Natural killer cell (primary cell): ENCODE measurements at regions not wholly inside any gene's neighbourhood (a gene's known extent, or its start where the extent isn't known, plus 50 kb on each side); places are given as distances from the start of the nearest gene placed in this dataset.

Experiments
- ATAC-seq, 3 donors: fragments of 150-1000 bp in 2 of 3; fragments of 200-7000 bp in 1 of 3; cut with Tn5 transposase; 1 replicate in 1 of 3; 2 replicates in 2 of 3; pipeline ENCODE4 v1.10.0; 2021; ENCODE audit warnings: mild to moderate bottlenecking in 2 of 3, moderate library complexity in 2 of 3
- DNase-seq, 2 donors: peaks; one replicate each; pipeline versions ENCODE4 v3.0.0 to v3.0.0-alpha.2; 2013 to 2021; ENCODE audit warnings: mixed read lengths in 1 of 2
- H3K27ac ChIP-seq: one replicate; pipeline ENCODE4 v1.5.1; 2013; ENCODE audit warnings: mild to moderate bottlenecking, low read length
- H3K27me3 ChIP-seq: one replicate; pipeline ENCODE4 v1.6.1; 2013; ENCODE audit warnings: low read length; ENCODE audit not compliant: control insufficient read depth, insufficient read depth
- H3K36me3 ChIP-seq: one replicate; pipeline ENCODE4 v1.6.1; 2013; ENCODE audit warnings: low read length; ENCODE audit not compliant: control insufficient read depth, insufficient read depth
- H3K4me1 ChIP-seq: one replicate; pipeline ENCODE4 v1.6.1; 2013; ENCODE audit warnings: low read length; ENCODE audit not compliant: control insufficient read depth, insufficient read depth
- H3K4me3 ChIP-seq: one replicate; pipeline ENCODE4 v1.5.1; 2013; ENCODE audit warnings: low read length
- H3K9me3 ChIP-seq: one replicate; pipeline ENCODE4 v1.6.1; 2013; ENCODE audit warnings: low read length; ENCODE audit not compliant: control insufficient read depth, insufficient read depth
- H3K27ac Mint-ChIP-seq, 2 donors: one replicate each; pipeline ENCODE4 v1.8.0; 2022; ENCODE audit warnings: mild to moderate bottlenecking in 2 of 2, mixed read lengths in 2 of 2, moderate library complexity in 1 of 2
- H3K27me3 Mint-ChIP-seq, 2 donors: one replicate each; pipeline ENCODE4 v1.8.0; 2022; ENCODE audit warnings: low read depth in 2 of 2, mixed read lengths in 2 of 2
- H3K36me3 Mint-ChIP-seq: one replicate; pipeline ENCODE4 v1.8.0; 2022; ENCODE audit warnings: mixed read lengths
- H3K4me1 Mint-ChIP-seq, 2 donors: one replicate each; pipeline ENCODE4 v1.8.0; 2022; ENCODE audit warnings: mixed read lengths in 2 of 2
- H3K4me3 Mint-ChIP-seq: one replicate; pipeline ENCODE4 v1.8.0; 2022; ENCODE audit warnings: mild to moderate bottlenecking, moderate library complexity, mixed read lengths
- H3K9me3 Mint-ChIP-seq, 2 donors: one replicate each; pipeline ENCODE4 v1.8.0; 2022; ENCODE audit warnings: mixed read lengths in 2 of 2
- CTCF ChIP-seq: fragments of 200-600 bp; IDR thresholded peaks from one replicate; pipeline ENCODE4 v1.8.0; 2022; ENCODE audit warnings: antibody characterized with exemption
- WGBS: methylation state at CpG from one replicate; pipeline ENCODE4 v1.1.7; 2013; ENCODE audit warnings: missing lambda C conversion rate; ENCODE audit not compliant: insufficient coverage; 5-methylcytosine and 5-hydroxymethylcytosine counted together
- intact Hi-C: fragments of 100-400 bp; cut with micrococcal nuclease; formaldehyde crosslinking; loops from one replicate; pipeline ENCODE4 v1.14.2; 2022

GRCh38 chr18:34576622-34577021 lies 133.5 kb upstream of the DTNA start:
- H3K9me3 Mint-ChIP-seq, result peaks cover 3 to 5% of the 10 kb centered on the region in 2 donors
- TF ChIP-seq CTCF, result no peak
- H3K27me3 ChIP-seq, result no peaks in the 10 kb centered on the region
- H3K27me3 Mint-ChIP-seq, result no peaks in the 10 kb centered on the region
- no peak for DNase-seq
- no peak overlapping the region for H3K4me3 Mint-ChIP-seq
- H3K36me3 ChIP-seq, result no peaks in the 10 kb centered on the region
- H3K9me3 ChIP-seq, result no peaks in the 10 kb centered on the region
- H3K36me3 Mint-ChIP-seq, result no peaks in the 10 kb centered on the region
- ATAC-seq, result no peak
- no peak overlapping the region for H3K27ac ChIP-seq
- no peak overlapping the region for H3K4me3 ChIP-seq
- WGBS, result 87% methylated on average over 6 of the region's 6 CpGs
- H3K4me1 ChIP-seq, result no peaks in the 10 kb centered on the region
- no peaks in the 10 kb centered on the region for H3K4me1 Mint-ChIP-seq
- H3K27ac Mint-ChIP-seq, result no peak overlapping the region
- intact Hi-C loops, result no loop called here

DNA sequence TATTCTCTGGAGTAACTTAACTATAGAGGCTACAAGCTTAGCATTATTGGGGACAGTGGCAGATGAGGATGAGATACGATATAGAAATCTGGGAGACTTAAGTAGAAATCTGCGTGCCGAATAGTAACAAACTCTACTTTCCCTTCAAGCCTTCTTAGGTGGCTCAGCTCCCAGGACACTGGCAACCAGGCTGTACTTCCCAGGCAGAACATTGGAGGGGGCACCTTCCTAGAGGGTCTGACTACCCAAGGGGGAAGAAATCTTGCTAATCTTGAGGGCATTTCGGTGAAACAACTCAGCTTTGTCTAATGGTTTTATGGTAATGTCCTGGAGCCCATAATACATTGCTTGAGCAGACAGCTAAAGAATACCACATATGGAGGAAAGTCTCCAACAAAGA lies 126.2 kb upstream of the DTNA start:
- no peak for DNase-seq
- intact Hi-C loops, result no loop called here

GRCh38 chr18:34590503-34590902 lies 119.6 kb upstream of the DTNA start:
- H3K36me3 Mint-ChIP-seq, result no peaks in the 10 kb centered on the region
- Histone ChIP-seq H3K4me3 (no peak overlapping the region), H3K27ac (no peak overlapping the region), H3K9me3 (no peaks in the 10 kb centered on the region), H3K27me3 (no peaks in the 10 kb centered on the region), H3K4me1 (no peaks in the 10 kb centered on the region), H3K36me3 (no peaks in the 10 kb centered on the region)
- WGBS, result 75% methylated on average over 1 of the region's 2 CpGs
- ATAC-seq (no peak), DNase-seq (no peak)
- H3K9me3 Mint-ChIP-seq, result peaks cover 0 to 2% of the 10 kb centered on the region in 2 donors
- no peak overlapping the region for H3K27ac Mint-ChIP-seq
- no peaks in the 10 kb centered on the region for H3K4me1 Mint-ChIP-seq
- no peak for TF ChIP-seq CTCF
- intact Hi-C loops, result no loop called here
- H3K4me3 Mint-ChIP-seq, result no peak overlapping the region
- H3K27me3 Mint-ChIP-seq, result peaks cover 3 to 9% of the 10 kb centered on the region in 2 donors

More for the DNA sequence above, 126.2 kb upstream of the DTNA start:
- no peaks in the 10 kb centered on the region for H3K36me3 ChIP-seq
- Mint-ChIP-seq H3K36me3 (no peaks in the 10 kb centered on the region), H3K4me3 (no peak overlapping the region), H3K9me3 (peaks cover 5 to 7% of the 10 kb centered on the region in 2 donors), H3K27me3 (peaks cover 0 to 12% of the 10 kb centered on the region in 2 donors), H3K4me1 (no peaks in the 10 kb centered on the region), H3K27ac (no peak overlapping the region)
- H3K9me3 ChIP-seq, result no peaks in the 10 kb centered on the region
- no peak for ATAC-seq
- TF ChIP-seq CTCF, result no peak
- no peaks in the 10 kb centered on the region for H3K4me1 ChIP-seq
- no peak overlapping the region for H3K27ac ChIP-seq
- H3K27me3 ChIP-seq, result no peaks in the 10 kb centered on the region
- H3K4me3 ChIP-seq, result no peak overlapping the region
- 90% methylated on average over 2 of the region's 4 CpGs for WGBS

DNA sequence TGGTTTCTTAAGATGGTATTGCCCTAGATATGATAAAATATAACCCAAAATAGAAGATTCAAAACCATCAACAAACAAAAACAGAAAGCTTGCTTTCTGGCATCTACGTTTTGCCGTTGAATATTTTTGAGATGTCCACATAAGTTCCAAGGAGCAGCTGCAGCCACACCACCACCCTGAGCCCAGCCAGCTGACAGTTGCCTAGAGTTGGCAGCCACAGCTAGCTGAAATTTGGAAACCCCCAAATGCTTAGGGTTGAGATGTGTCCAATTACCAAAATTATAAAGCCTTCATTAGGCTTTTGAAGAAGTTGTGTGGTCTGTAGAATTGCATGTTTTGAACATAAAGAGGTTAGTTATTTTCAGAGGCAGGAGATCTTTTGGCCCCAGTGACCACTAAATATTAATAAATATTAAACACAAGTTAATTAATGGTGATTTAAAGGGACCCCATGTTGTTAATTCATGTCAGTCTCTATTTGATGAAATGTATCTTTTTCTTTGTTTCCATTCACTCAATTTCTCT lies 118.1 kb upstream of the DTNA start:
- H3K27me3 Mint-ChIP-seq, result peaks cover 3 to 9% of the 10 kb centered on the region in 2 donors
- no peak overlapping the region for H3K4me3 ChIP-seq
- ATAC-seq (no peak), DNase-seq (no peak)
- no peak overlapping the region for H3K27ac ChIP-seq
- H3K27ac Mint-ChIP-seq, result no peak overlapping the region
- intact Hi-C loops, result no loop called here
- no peak for TF ChIP-seq CTCF
- no peaks in the 10 kb centered on the region for H3K4me1 ChIP-seq
- H3K36me3 Mint-ChIP-seq, result no peaks in the 10 kb centered on the region
- no peaks in the 10 kb centered on the region for H3K36me3 ChIP-seq
- H3K4me3 Mint-ChIP-seq, result no peak overlapping the region
- no peaks in the 10 kb centered on the region for H3K4me1 Mint-ChIP-seq
- WGBS, result 85% methylated on average over 2 of the region's 2 CpGs
- H3K9me3 Mint-ChIP-seq, result peaks cover 0 to 2% of the 10 kb centered on the region in 2 donors
- no peaks in the 10 kb centered on the region for H3K27me3 ChIP-seq
- H3K9me3 ChIP-seq, result no peaks in the 10 kb centered on the region
